Memory B cell (primary cell): ENCODE measurements at regions not wholly inside any gene's neighbourhood (a gene's known extent, or its start where the extent isn't known, plus 50 kb on each side); places are given as distances from the start of the nearest gene placed in this dataset.

ENCODE experiments used
- ATAC-seq: fragments of 150-1000 bp; cut with Tn5 transposase; 2 replicates; pipeline ENCODE4 v1.10.0; 2021; ENCODE audit warnings: low read depth, mild to moderate bottlenecking, moderate library complexity
- DNase-seq, 2 donors: peaks; one replicate each; pipeline ENCODE4 v3.0.0; 2022; ENCODE audit warnings: low spot score in 2 of 2
- H3K27ac Mint-ChIP-seq: one replicate; pipeline ENCODE4 v1.8.0; 2022; ENCODE audit warnings: mild to moderate bottlenecking, moderate library complexity, mixed read lengths
- H3K27me3 Mint-ChIP-seq: one replicate; pipeline ENCODE4 v1.8.0; 2022; ENCODE audit warnings: mixed read lengths
- H3K36me3 Mint-ChIP-seq: one replicate; pipeline ENCODE4 v1.8.0; 2022; ENCODE audit warnings: mild to moderate bottlenecking, mixed read lengths
- H3K4me1 Mint-ChIP-seq: one replicate; pipeline ENCODE4 v1.8.0; 2022; ENCODE audit warnings: mixed read lengths
- H3K4me3 Mint-ChIP-seq: one replicate; pipeline ENCODE4 v1.8.0; 2022; ENCODE audit warnings: mild to moderate bottlenecking, moderate library complexity, mixed read lengths
- H3K9me3 Mint-ChIP-seq: one replicate; pipeline ENCODE4 v1.8.0; 2022; ENCODE audit warnings: mixed read lengths

DNA sequence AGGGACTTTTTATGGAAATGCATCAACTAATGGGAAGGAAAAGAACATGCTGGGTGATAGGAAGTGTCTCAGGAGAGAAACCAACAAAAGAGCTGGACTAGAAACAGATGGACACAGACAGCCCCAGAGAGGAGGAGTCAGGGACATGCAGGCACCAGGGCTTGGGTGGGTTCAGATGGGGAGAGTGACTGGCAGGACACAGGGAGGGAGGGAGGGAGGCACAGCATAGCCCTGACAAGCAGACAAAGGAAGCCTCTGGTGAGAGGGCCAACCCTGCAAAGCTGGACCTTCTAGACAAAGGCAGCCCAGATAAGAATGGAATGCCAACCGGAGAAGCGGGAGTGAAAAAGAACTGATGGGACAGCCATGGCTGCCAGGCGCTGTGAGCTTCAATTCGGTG lies 568.8 kb downstream of the AJAP1 start:
- Mint-ChIP-seq H3K27ac (no peak overlapping the region), H3K27me3 (peaks cover 6% of the 10 kb centered on the region), H3K4me3 (no peak overlapping the region), H3K4me1 (no peaks in the 10 kb centered on the region), H3K9me3 (peaks cover 4% of the 10 kb centered on the region), H3K36me3 (no peaks in the 10 kb centered on the region)
- DNase-seq, result no peak
- ATAC-seq, result no peak

- DNase-seq (no peak), ATAC-seq (no peak)
- H3K9me3 Mint-ChIP-seq, result peaks cover 4% of the 10 kb centered on the region
- no peak overlapping the region for H3K4me3 Mint-ChIP-seq
- no peaks in the 10 kb centered on the region for H3K4me1 Mint-ChIP-seq
- H3K27ac Mint-ChIP-seq, result no peak overlapping the region
- H3K27me3 Mint-ChIP-seq, result peaks cover 6% of the 10 kb centered on the region
- no peaks in the 10 kb centered on the region for H3K36me3 Mint-ChIP-seq
These were observed 568.2 kb downstream of the AJAP1 start for GRCh38 chr1:5222626-5223025.

DNA sequence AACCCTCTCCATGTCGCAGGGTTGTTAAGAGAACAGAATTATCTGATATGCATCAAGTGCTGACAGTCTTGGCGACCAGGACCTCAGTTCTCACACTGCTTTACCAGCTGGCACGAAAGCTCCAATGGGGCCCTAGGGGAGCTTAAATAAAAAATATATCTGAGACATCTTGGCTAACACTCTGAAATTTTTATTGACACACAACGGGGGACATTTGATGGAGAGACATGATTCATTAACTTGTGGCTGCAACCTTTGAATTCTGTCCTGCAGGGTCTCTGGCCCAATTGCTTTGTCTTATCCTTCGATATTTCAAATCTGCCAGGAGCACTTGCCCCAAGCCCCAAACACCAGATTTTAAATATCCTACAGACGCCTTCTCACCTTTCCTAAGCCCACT lies 567.0 kb downstream of the AJAP1 start:
- Mint-ChIP-seq H3K4me1 (no peaks in the 10 kb centered on the region), H3K27ac (no peak overlapping the region), H3K4me3 (no peak overlapping the region), H3K36me3 (no peaks in the 10 kb centered on the region), H3K27me3 (peaks cover 6% of the 10 kb centered on the region), H3K9me3 (peaks cover 4% of the 10 kb centered on the region)
- ATAC-seq (no peak), DNase-seq (no peak)

DNA sequence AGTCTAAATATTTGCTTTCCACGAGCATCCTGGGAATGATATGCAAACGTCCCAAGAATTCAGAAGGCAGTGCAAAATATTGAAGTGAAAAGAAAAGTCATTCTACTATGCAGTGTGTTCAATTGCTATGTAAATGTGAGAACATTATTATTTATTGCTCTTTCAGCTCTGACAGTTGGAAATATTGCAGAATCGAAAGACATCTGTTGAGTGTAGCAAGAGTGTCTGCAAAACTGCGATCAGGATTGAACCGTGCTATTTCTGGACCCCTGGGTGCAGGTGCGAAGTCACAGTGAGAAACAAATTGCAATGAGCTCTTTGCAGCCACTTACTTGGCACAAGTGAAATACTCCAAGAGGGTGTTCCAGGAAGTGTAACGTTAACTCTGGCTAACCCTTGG lies 566.4 kb downstream of the AJAP1 start:
- Mint-ChIP-seq H3K9me3 (peaks cover 4% of the 10 kb centered on the region), H3K4me3 (no peak overlapping the region), H3K27ac (no peak overlapping the region), H3K4me1 (no peaks in the 10 kb centered on the region), H3K27me3 (peaks cover 6% of the 10 kb centered on the region), H3K36me3 (no peaks in the 10 kb centered on the region)
- DNase-seq (no peak), ATAC-seq (no peak)

DNA sequence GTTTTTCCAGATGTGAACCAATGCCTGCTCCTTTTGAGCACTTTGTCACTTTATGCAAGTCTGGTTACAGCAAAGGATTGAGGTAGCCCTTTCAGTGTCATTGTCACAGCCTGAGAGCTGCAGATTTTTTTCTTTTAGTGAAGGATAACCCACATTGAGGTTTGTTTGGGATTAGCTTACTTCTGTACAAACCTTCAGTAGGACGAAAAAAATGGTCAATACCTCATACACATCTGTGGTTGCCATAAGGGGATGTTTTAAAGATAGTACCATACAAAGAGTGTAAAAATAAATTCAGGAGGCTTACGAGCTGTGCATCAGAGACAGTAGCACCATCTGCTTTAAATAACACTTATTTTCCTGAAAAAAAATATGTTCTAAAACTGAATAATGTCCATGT lies 566.0 kb downstream of the AJAP1 start:
- peaks cover 3% of the 10 kb centered on the region for H3K9me3 Mint-ChIP-seq
- no peak overlapping the region for H3K27ac Mint-ChIP-seq
- H3K27me3 Mint-ChIP-seq, result peaks cover 5% of the 10 kb centered on the region
- DNase-seq, result no peak
- no peaks in the 10 kb centered on the region for H3K4me1 Mint-ChIP-seq
- H3K4me3 Mint-ChIP-seq, result no peak overlapping the region
- no peaks in the 10 kb centered on the region for H3K36me3 Mint-ChIP-seq
- no peak for ATAC-seq

DNA sequence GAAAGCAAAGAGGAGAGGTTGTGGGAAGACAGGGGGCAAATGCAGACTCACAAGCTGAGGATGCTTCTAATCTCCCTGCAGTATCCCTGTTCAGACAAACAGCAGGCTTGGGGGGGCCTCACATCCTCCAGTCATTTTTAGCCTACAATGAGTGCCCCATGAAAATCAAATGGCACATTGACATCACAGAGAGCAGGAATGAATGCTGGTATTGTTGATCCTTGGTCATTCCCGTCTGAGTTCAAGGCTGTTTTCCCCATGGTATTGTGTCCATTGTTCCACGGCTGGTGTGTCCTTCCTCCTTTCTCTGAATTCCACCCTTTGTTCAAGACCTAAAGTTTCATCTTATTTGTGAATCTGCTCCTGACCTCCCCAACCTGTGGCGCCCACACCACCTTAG lies 545.6 kb downstream of the AJAP1 start:
- no peak overlapping the region for H3K27ac Mint-ChIP-seq
- DNase-seq (no peak), ATAC-seq (no peak)
- H3K27me3 Mint-ChIP-seq, result peaks cover 3% of the 10 kb centered on the region
- H3K4me3 Mint-ChIP-seq, result no peak overlapping the region
- peaks cover 1% of the 10 kb centered on the region for H3K9me3 Mint-ChIP-seq
- no peaks in the 10 kb centered on the region for H3K36me3 Mint-ChIP-seq
- H3K4me1 Mint-ChIP-seq, result no peaks in the 10 kb centered on the region

DNA sequence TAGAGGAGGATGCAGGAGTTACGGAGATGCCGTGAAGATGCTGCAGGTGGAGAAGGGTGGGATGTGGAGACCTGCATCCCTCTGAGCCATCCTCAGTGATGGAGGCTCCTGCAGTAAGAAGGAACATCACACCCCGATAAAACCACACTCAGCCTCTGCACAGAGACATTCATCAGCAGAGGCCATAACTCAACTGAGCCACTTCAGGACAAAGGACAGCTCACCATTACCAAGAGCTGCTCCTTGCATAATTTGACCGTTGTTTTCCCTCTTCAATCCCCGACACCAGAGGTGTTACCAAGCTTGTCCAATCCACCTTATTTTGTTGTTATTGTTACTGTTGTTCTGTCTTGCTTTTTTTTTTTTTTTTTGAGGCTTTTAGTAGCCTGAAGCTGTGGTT lies 543.9 kb downstream of the AJAP1 start:
- H3K9me3 Mint-ChIP-seq, result peaks cover 1% of the 10 kb centered on the region
- H3K4me3 Mint-ChIP-seq, result no peak overlapping the region
- H3K36me3 Mint-ChIP-seq, result no peaks in the 10 kb centered on the region
- no peaks in the 10 kb centered on the region for H3K4me1 Mint-ChIP-seq
- H3K27me3 Mint-ChIP-seq, result peaks cover 3% of the 10 kb centered on the region
- no peak overlapping the region for H3K27ac Mint-ChIP-seq
- no peak for DNase-seq
- no peak for ATAC-seq

- Mint-ChIP-seq H3K4me3 (no peak overlapping the region), H3K9me3 (no peaks in the 10 kb centered on the region), H3K36me3 (no peaks in the 10 kb centered on the region), H3K27me3 (no peaks in the 10 kb centered on the region), H3K27ac (no peak overlapping the region), H3K4me1 (no peaks in the 10 kb centered on the region)
- DNase-seq, result no peak
- ATAC-seq, result no peak
These were observed 537.1 kb downstream of the AJAP1 start for GRCh38 chr1:5191470-5191869.

DNA sequence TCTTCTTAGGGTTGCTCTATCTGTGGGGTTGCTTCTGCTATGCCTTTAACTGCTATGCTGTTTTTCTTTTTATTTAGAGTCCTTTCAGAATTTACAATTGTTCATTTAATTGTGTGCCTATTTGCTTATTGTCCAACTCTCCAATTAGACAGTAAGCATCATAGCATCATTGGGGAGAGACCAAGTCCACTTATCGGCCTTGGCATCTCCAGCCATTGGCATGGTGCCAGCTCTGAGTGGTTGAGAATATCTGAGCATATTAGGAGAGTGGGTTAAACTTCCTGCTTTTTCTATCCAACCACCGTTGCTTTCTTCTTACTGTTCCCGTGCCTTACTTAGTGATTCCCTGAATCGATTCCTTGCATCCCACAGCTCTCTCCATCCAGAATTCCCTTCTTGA lies 535.0 kb downstream of the AJAP1 start:
- no peaks in the 10 kb centered on the region for H3K27me3 Mint-ChIP-seq
- ATAC-seq (no peak), DNase-seq (no peak)
- no peaks in the 10 kb centered on the region for H3K4me1 Mint-ChIP-seq
- no peaks in the 10 kb centered on the region for H3K9me3 Mint-ChIP-seq
- no peaks in the 10 kb centered on the region for H3K36me3 Mint-ChIP-seq
- no peak overlapping the region for H3K27ac Mint-ChIP-seq
- no peak overlapping the region for H3K4me3 Mint-ChIP-seq

DNA sequence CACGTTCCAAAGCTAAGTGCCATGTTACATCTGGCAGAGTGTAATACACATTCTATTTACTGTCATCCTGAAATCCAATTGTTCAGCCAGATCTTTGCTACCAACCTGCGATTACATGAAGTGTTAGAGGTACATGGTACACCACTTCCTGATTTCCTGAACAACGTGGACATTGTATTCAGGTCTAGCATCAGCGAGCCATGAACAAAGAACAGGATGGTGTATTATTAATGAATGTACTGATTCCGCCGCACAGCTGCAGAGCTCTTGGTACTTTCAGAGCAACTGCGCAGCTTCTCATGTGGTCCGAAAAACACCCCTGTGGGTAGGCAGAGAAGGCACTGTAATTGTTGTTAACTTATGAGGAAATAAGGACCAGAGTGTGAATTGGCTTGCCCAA lies 511.4 kb downstream of the AJAP1 start:
- H3K36me3 Mint-ChIP-seq, result no peaks in the 10 kb centered on the region
- DNase-seq, result no peak
- H3K4me1 Mint-ChIP-seq, result no peaks in the 10 kb centered on the region
- peaks cover 2% of the 10 kb centered on the region for H3K27me3 Mint-ChIP-seq
- no peak overlapping the region for H3K27ac Mint-ChIP-seq
- no peak for ATAC-seq
- no peak overlapping the region for H3K4me3 Mint-ChIP-seq
- peaks cover 6% of the 10 kb centered on the region for H3K9me3 Mint-ChIP-seq

- no peak for ATAC-seq
- peaks cover 3% of the 10 kb centered on the region for H3K9me3 Mint-ChIP-seq
- peaks cover 2% of the 10 kb centered on the region for H3K27me3 Mint-ChIP-seq
- no peak overlapping the region for H3K4me3 Mint-ChIP-seq
- no peaks in the 10 kb centered on the region for H3K36me3 Mint-ChIP-seq
- H3K4me1 Mint-ChIP-seq, result no peaks in the 10 kb centered on the region
- H3K27ac Mint-ChIP-seq, result no peak overlapping the region
- no peak for DNase-seq
These were observed 509.7 kb downstream of the AJAP1 start for GRCh38 chr1:5164158-5164557.

GRCh38 chr1:5161372-5161771 lies 507.0 kb downstream of the AJAP1 start:
- H3K9me3 Mint-ChIP-seq, result peaks cover 3% of the 10 kb centered on the region
- peaks cover 2% of the 10 kb centered on the region for H3K27me3 Mint-ChIP-seq
- H3K36me3 Mint-ChIP-seq, result no peaks in the 10 kb centered on the region
- DNase-seq (no peak), ATAC-seq (no peak)
- no peak overlapping the region for H3K27ac Mint-ChIP-seq
- H3K4me1 Mint-ChIP-seq, result no peaks in the 10 kb centered on the region
- no peak overlapping the region for H3K4me3 Mint-ChIP-seq

GRCh38 chr1:5157175-5157574 lies 502.8 kb downstream of the AJAP1 start:
- H3K4me1 Mint-ChIP-seq, result no peaks in the 10 kb centered on the region
- ATAC-seq, result no peak
- H3K9me3 Mint-ChIP-seq, result peaks cover 9% of the 10 kb centered on the region
- no peak for DNase-seq
- H3K27ac Mint-ChIP-seq, result no peak overlapping the region
- no peaks in the 10 kb centered on the region for H3K36me3 Mint-ChIP-seq
- peaks cover 2% of the 10 kb centered on the region for H3K27me3 Mint-ChIP-seq
- H3K4me3 Mint-ChIP-seq, result no peak overlapping the region

DNA sequence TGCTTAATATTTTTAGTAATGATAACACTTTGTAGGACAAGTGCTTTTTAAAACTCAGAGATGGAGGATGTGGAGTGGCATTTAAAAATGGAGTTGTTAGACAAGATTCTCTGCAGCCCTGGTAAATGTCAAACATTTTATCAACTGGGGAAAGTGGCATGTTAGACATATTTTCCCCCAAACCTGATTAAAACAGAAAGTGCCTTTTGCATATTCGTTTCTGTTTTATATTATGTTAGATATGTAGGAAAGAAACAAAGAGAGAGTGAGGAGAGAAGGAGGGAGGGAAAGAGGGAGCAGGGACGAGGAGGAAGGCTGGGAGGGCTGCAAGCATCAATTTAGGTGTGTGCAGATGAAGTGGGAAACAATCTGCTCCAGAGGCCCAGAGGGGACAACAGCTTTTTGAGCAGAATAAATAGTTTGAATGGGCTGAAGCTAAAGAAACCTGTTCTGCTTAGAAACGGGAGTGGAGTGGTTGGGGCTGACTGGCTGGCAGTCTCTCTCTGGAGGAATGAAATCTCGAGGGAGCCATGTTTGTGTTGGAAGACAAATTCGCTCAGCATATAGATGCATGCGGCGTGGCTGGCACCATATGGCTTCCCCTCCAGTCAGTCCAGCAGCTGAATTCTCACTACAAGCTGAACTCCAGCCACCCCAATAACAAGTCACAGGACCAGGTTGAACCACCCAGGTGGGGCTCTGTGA lies 502.2 kb downstream of the AJAP1 start:
- Mint-ChIP-seq H3K9me3 (peaks cover 9% of the 10 kb centered on the region), H3K36me3 (no peaks in the 10 kb centered on the region), H3K4me3 (no peak overlapping the region), H3K4me1 (no peaks in the 10 kb centered on the region), H3K27ac (no peak overlapping the region), H3K27me3 (peaks cover 3% of the 10 kb centered on the region)
- no peak for DNase-seq
- no peak for ATAC-seq

GRCh38 chr1:5151511-5151910 lies 497.1 kb downstream of the AJAP1 start:
- Mint-ChIP-seq H3K27me3 (peaks cover 3% of the 10 kb centered on the region), H3K9me3 (peaks cover 6% of the 10 kb centered on the region), H3K36me3 (no peaks in the 10 kb centered on the region), H3K4me1 (no peaks in the 10 kb centered on the region), H3K4me3 (no peak overlapping the region), H3K27ac (no peak overlapping the region)
- ATAC-seq (no peak), DNase-seq (no peak)
